Activated CD4-positive, alpha-beta T cell treated with anti-CD3 and anti-CD28 coated beads, Interleukin-2, Interleukin-4, amounts not matched to agents 100 ng/mL and 50 ng/mL, durations not matched to agents 16 hours and 8 hours (primary cell): ENCODE measurements at regions not wholly inside any gene's neighbourhood (a gene's known extent, or its start where the extent isn't known, plus 50 kb on each side); places are given as distances from the start of the nearest gene placed in this dataset.

Experiments
- DNase-seq: peaks from one replicate; pipeline ENCODE4 v3.0.0-alpha.2; 2020; ENCODE audit warnings: low spot score

DNA sequence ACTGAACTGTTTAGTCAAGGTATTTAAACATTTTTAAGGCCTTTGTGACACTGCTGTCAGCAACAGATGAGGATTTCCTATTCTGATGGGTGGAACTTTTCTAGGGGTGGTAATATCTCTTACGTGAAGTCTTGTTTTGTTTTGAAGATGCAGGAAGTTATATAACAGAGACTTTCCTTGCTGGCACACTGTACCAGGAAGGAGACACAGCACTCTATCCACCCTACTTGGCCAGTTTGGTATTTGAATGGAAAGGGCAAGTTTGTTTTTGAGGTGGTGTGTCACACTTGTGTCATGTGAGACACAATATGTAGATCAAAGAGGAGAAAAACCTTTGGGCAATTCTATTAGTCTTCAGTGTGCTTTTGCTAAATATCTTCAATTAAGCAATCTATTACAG is 51.6 kb upstream of the SRP54 start:
- peak; percentile 60 for DNase-seq

DNA sequence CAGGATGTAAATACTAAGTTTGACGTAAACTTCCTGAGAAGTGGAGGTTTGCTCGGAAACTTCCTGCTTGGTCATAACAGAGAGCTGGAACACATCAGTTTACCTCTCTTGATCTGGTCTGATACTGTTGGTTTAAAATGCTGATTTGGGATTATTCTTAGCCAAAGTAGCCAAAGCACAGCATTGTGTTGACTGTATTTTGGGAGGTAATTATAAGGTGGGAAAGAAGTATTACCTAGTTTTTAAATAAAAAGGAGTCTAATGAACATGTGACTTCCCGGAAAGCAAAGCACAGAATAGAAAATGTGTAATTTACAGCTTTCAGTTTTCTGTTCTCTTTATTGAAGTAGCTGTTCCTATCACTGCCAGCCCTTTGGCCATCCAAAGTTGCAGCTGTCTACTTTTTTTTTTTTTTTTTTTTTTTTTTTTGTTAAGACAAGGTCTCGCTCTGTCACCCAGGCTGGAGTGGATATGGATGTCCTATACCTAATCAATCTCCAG is 52.2 kb upstream of the SRP54 start:
- DNase-seq: peak; percentile 55

DNA sequence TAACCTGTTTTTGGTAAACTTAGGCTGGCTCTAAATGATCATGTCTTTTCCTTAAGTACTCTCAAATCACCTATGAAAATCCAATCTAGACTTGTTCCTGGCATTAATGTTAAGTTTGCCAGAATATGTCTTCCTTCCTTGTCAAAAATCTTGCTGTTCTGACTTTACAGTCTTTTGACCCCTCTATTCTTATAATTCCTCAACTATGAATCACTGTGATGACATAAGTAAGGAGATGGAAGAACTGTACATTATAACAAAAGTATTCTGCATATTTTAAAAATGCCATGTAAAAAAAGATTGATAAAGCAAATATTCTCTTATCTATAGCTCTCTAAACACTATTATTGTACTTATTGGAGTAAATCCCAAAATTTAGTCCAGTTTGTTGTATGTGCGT is 51.4 kb upstream of the BAZ1A start:
- no peak for DNase-seq
